Hepatocyte (in vitro differentiated cells): ENCODE measurements at regions not wholly inside any gene's neighbourhood (a gene's known extent, or its start where the extent isn't known, plus 50 kb on each side); places are given as distances from the start of the nearest gene placed in this dataset.

ENCODE experiments used
- CTCF ChIP-seq: fragments of 200-600 bp; sonication (generic); IDR thresholded peaks from 2 replicates; pipeline ENCODE4 v1.5.1; 2016; ENCODE audit warnings: antibody characterized with exemption, mild to moderate bottlenecking; ENCODE audit not compliant: poor library complexity
- EZH2 ChIP-seq: fragments of 200-600 bp; sonication (generic); IDR thresholded peaks from 2 replicates; pipeline ENCODE4 v1.6.1; 2016; ENCODE audit warnings: antibody characterized with exemption, mild to moderate bottlenecking, borderline replicate concordance
- EZH2phosphoT487 ChIP-seq: fragments of 200-600 bp; sonication (generic); IDR thresholded peaks from one replicate; pipeline ENCODE4 v1.6.1; 2018; ENCODE audit warnings: antibody characterized with exemption, mild to moderate bottlenecking, low read depth, moderate library complexity; ENCODE audit not compliant: unreplicated experiment, severe bottlenecking

- no peak for TF ChIP-seq CTCF
- no peak for TF ChIP-seq EZH2
- no peak for TF ChIP-seq EZH2phosphoT487
Measured at GRCh38 chr5:155957884-155958283, 369.1 kb upstream of the SGCD start.
